ENCODE measurements at regions not wholly inside any gene's neighbourhood (a gene's known extent, or its start where the extent isn't known, plus 50 kb on each side); places are given as distances from the start of the nearest gene placed in this dataset.

GRCh38 chr15:38761681-38762080, 197.1 kb upstream of the RASGRP1 start:
- TF ChIP-seq CTCF (IDR thresholded peaks at IDR 0.05 in 8 of 11, conservative IDR thresholded peaks at IDR 0.05 in 3 of 11) (no peak), POLR2AphosphoS5 (IDR thresholded peaks at IDR 0.05) (no peak)

Measured in spleen (tissue), 7 donors.